Effector memory CD8-positive, alpha-beta T cell (primary cell): ENCODE measurements at regions not wholly inside any gene's neighbourhood (a gene's known extent, or its start where the extent isn't known, plus 50 kb on each side); places are given as distances from the start of the nearest gene placed in this dataset.
A peak's percentile ranks its signal among the peaks of the same experiment; 100 is the strongest.

Source experiments
- ATAC-seq: fragments of 150-1000 bp; cut with Tn5 transposase; replicated peaks from 2 replicates; pipeline ENCODE4 v1.10.0; 2021; ENCODE audit warnings: mild to moderate bottlenecking, moderate library complexity
- DNase-seq, 3 experiments: peaks; one replicate each; pipeline ENCODE4 v3.0.0; 2021
- H3K27ac Mint-ChIP-seq, 2 donors: one replicate each; pipeline ENCODE4 v1.8.0; 2022; ENCODE audit warnings: mild to moderate bottlenecking in 2 of 2, mixed read lengths in 2 of 2, moderate library complexity in 2 of 2
- H3K27me3 Mint-ChIP-seq, 2 donors: one replicate each; pipeline ENCODE4 v1.8.0; 2022; ENCODE audit warnings: mixed read lengths in 2 of 2
- H3K36me3 Mint-ChIP-seq: one replicate; pipeline ENCODE4 v1.8.0; 2022; ENCODE audit warnings: mild to moderate bottlenecking, moderate library complexity, mixed read lengths; ENCODE audit not compliant: insufficient read depth
- H3K4me1 Mint-ChIP-seq, 2 donors: one replicate each; pipeline ENCODE4 v1.8.0; 2022; ENCODE audit warnings: low read depth in 2 of 2, mixed read lengths in 2 of 2
- H3K4me3 Mint-ChIP-seq, 2 donors: one replicate each; pipeline ENCODE4 v1.8.0; 2022; ENCODE audit warnings: mild to moderate bottlenecking in 2 of 2, mixed read lengths in 2 of 2, moderate library complexity in 2 of 2
- H3K9me3 Mint-ChIP-seq, 2 donors: one replicate each; pipeline ENCODE4 v1.8.0; 2022; ENCODE audit warnings: mixed read lengths in 2 of 2

GRCh38 chr5:108606185-108606584, 141.5 kb upstream of the FER start:
- no peaks in the 10 kb centered on the region for H3K27me3 Mint-ChIP-seq
- DNase-seq (no peak), ATAC-seq (peak; percentile 55)
- H3K27ac Mint-ChIP-seq: no peak overlapping the region
- H3K4me1 Mint-ChIP-seq: peaks cover 1 to 3% of the 10 kb centered on the region in 2 donors
- peaks cover 3% of the 10 kb centered on the region for H3K36me3 Mint-ChIP-seq
- H3K9me3 Mint-ChIP-seq: no peaks in the 10 kb centered on the region
- H3K4me3 Mint-ChIP-seq: no peak overlapping the region

GRCh38 chr5:108602830-108603229, 144.9 kb upstream of the FER start:
- H3K4me3 Mint-ChIP-seq: no peak overlapping the region
- no peak for ATAC-seq
- no peak for DNase-seq
- H3K9me3 Mint-ChIP-seq: no peaks in the 10 kb centered on the region
- H3K27me3 Mint-ChIP-seq: peaks cover 11 to 14% of the 10 kb centered on the region in 2 donors
- no peak overlapping the region for H3K27ac Mint-ChIP-seq
- peaks cover 1 to 3% of the 10 kb centered on the region in 2 donors for H3K4me1 Mint-ChIP-seq
- no peaks in the 10 kb centered on the region for H3K36me3 Mint-ChIP-seq

GRCh38 chr5:108590799-108591198, 156.9 kb upstream of the FER start:
- peaks cover 25 to 41% of the 10 kb centered on the region in 2 donors for H3K27me3 Mint-ChIP-seq
- no peak for ATAC-seq
- no peak for DNase-seq
- H3K4me1 Mint-ChIP-seq: no peaks in the 10 kb centered on the region
- no peaks in the 10 kb centered on the region for H3K36me3 Mint-ChIP-seq
- H3K4me3 Mint-ChIP-seq: no peak overlapping the region
- H3K27ac Mint-ChIP-seq: no peak overlapping the region
- peaks cover 0 to 1% of the 10 kb centered on the region in 2 donors for H3K9me3 Mint-ChIP-seq

GRCh38 chr5:108588323-108588722, 159.4 kb upstream of the FER start:
- no peak for ATAC-seq
- Mint-ChIP-seq H3K4me3 (no peak overlapping the region), H3K27me3 (peaks cover 34 to 44% of the 10 kb centered on the region in 2 donors)

GRCh38 chr5:108587821-108588220, 159.9 kb upstream of the FER start:
- H3K4me1 Mint-ChIP-seq: no peaks in the 10 kb centered on the region
- no peak overlapping the region for H3K4me3 Mint-ChIP-seq
- no peaks in the 10 kb centered on the region for H3K36me3 Mint-ChIP-seq
- H3K9me3 Mint-ChIP-seq: peaks cover 0 to 1% of the 10 kb centered on the region in 2 donors
- H3K27me3 Mint-ChIP-seq: peaks cover 29 to 39% of the 10 kb centered on the region in 2 donors
- H3K27ac Mint-ChIP-seq: no peak overlapping the region
- DNase-seq: no peak
- ATAC-seq: no peak

More at GRCh38 chr5:108588323-108588722, 159.4 kb upstream of the FER start:
- H3K4me1 Mint-ChIP-seq: no peaks in the 10 kb centered on the region
- H3K9me3 Mint-ChIP-seq: peaks cover 0 to 1% of the 10 kb centered on the region in 2 donors
- no peak for DNase-seq
- no peaks in the 10 kb centered on the region for H3K36me3 Mint-ChIP-seq
- H3K27ac Mint-ChIP-seq: no peak overlapping the region

GRCh38 chr5:108581026-108581425, 166.7 kb upstream of the FER start:
- ATAC-seq (no peak), DNase-seq (no peak)
- Mint-ChIP-seq H3K27ac (no peak overlapping the region), H3K4me1 (no peaks in the 10 kb centered on the region), H3K36me3 (no peaks in the 10 kb centered on the region), H3K27me3 (peaks cover 11 to 37% of the 10 kb centered on the region in 2 donors), H3K4me3 (no peak overlapping the region), H3K9me3 (no peaks in the 10 kb centered on the region)

- DNase-seq (no peak), ATAC-seq (no peak)
- Mint-ChIP-seq H3K27ac (no peak overlapping the region), H3K27me3 (peaks cover 6 to 31% of the 10 kb centered on the region in 2 donors), H3K36me3 (no peaks in the 10 kb centered on the region), H3K9me3 (peaks cover 0 to under 1% of the 10 kb centered on the region in 2 donors), H3K4me3 (no peak overlapping the region), H3K4me1 (no peaks in the 10 kb centered on the region)
Measured at GRCh38 chr5:108579236-108579635, 168.5 kb upstream of the FER start.

GRCh38 chr5:108578791-108579190, 168.9 kb upstream of the FER start:
- Mint-ChIP-seq H3K9me3 (peaks cover 0 to 1% of the 10 kb centered on the region in 2 donors), H3K27ac (no peak overlapping the region), H3K4me1 (no peaks in the 10 kb centered on the region), H3K36me3 (no peaks in the 10 kb centered on the region), H3K27me3 (peaks cover 5 to 31% of the 10 kb centered on the region in 2 donors), H3K4me3 (no peak overlapping the region)
- no peak for DNase-seq
- ATAC-seq: no peak

GRCh38 chr5:108567429-108567828, 180.3 kb upstream of the FER start:
- H3K9me3 Mint-ChIP-seq: no peaks in the 10 kb centered on the region
- H3K36me3 Mint-ChIP-seq: no peaks in the 10 kb centered on the region
- DNase-seq (no peak), ATAC-seq (no peak)
- H3K4me1 Mint-ChIP-seq: no peaks in the 10 kb centered on the region
- peaks cover 11 to 15% of the 10 kb centered on the region in 2 donors for H3K27me3 Mint-ChIP-seq
- no peak overlapping the region for H3K27ac Mint-ChIP-seq
- H3K4me3 Mint-ChIP-seq: no peak overlapping the region

- H3K27ac Mint-ChIP-seq: no peak overlapping the region
- ATAC-seq: no peak
Measured at GRCh38 chr5:108564441-108564840, 182.5 kb upstream of the FBXL17 start.

GRCh38 chr5:108562205-108562454, 180.2 kb upstream of the FBXL17 start:
- no peaks in the 10 kb centered on the region for H3K4me1 Mint-ChIP-seq
- no peak overlapping the region for H3K27ac Mint-ChIP-seq
- no peaks in the 10 kb centered on the region for H3K9me3 Mint-ChIP-seq
- H3K36me3 Mint-ChIP-seq: no peaks in the 10 kb centered on the region
- DNase-seq (no peak), ATAC-seq (no peak)
- peaks cover 7 to 11% of the 10 kb centered on the region in 2 donors for H3K27me3 Mint-ChIP-seq
- no peak overlapping the region for H3K4me3 Mint-ChIP-seq

More at GRCh38 chr5:108564441-108564840, 182.5 kb upstream of the FBXL17 start:
- no peak for DNase-seq
- Mint-ChIP-seq H3K9me3 (no peaks in the 10 kb centered on the region), H3K36me3 (no peaks in the 10 kb centered on the region), H3K4me3 (no peak overlapping the region), H3K27me3 (peaks cover 7 to 11% of the 10 kb centered on the region in 2 donors), H3K4me1 (no peaks in the 10 kb centered on the region)

GRCh38 chr5:108561416-108562204, 179.7 kb upstream of the FBXL17 start:
- Mint-ChIP-seq H3K9me3 (no peaks in the 10 kb centered on the region), H3K4me3 (no peak overlapping the region), H3K27ac (no peak overlapping the region), H3K36me3 (no peaks in the 10 kb centered on the region), H3K27me3 (peaks cover 7 to 11% of the 10 kb centered on the region in 2 donors), H3K4me1 (no peaks in the 10 kb centered on the region)
- DNase-seq (no peak), ATAC-seq (no peak)

- no peak for ATAC-seq
- Mint-ChIP-seq H3K36me3 (no peaks in the 10 kb centered on the region), H3K4me3 (no peak overlapping the region), H3K4me1 (no peaks in the 10 kb centered on the region), H3K9me3 (no peaks in the 10 kb centered on the region), H3K27me3 (peaks cover 7 to 8% of the 10 kb centered on the region in 2 donors), H3K27ac (no peak overlapping the region)
- DNase-seq: no peak
Measured at GRCh38 chr5:108560581-108560980, 178.7 kb upstream of the FBXL17 start.

GRCh38 chr5:108560166-108560565, 178.3 kb upstream of the FBXL17 start:
- H3K4me1 Mint-ChIP-seq: no peaks in the 10 kb centered on the region
- H3K27ac Mint-ChIP-seq: no peak overlapping the region
- DNase-seq: no peak
- no peak overlapping the region for H3K4me3 Mint-ChIP-seq
- H3K36me3 Mint-ChIP-seq: no peaks in the 10 kb centered on the region
- H3K27me3 Mint-ChIP-seq: peaks cover 7 to 12% of the 10 kb centered on the region in 2 donors
- no peaks in the 10 kb centered on the region for H3K9me3 Mint-ChIP-seq
- no peak for ATAC-seq
